ENCODE measurements at regions not wholly inside any gene's neighbourhood (a gene's known extent, or its start where the extent isn't known, plus 50 kb on each side); places are given as distances from the start of the nearest gene placed in this dataset.
"Not testable (repeated sequence)": the region's sequence is repeated elsewhere in the genome, so short reads cannot be mapped to it uniquely, and the experiment has no call there.

DNA sequence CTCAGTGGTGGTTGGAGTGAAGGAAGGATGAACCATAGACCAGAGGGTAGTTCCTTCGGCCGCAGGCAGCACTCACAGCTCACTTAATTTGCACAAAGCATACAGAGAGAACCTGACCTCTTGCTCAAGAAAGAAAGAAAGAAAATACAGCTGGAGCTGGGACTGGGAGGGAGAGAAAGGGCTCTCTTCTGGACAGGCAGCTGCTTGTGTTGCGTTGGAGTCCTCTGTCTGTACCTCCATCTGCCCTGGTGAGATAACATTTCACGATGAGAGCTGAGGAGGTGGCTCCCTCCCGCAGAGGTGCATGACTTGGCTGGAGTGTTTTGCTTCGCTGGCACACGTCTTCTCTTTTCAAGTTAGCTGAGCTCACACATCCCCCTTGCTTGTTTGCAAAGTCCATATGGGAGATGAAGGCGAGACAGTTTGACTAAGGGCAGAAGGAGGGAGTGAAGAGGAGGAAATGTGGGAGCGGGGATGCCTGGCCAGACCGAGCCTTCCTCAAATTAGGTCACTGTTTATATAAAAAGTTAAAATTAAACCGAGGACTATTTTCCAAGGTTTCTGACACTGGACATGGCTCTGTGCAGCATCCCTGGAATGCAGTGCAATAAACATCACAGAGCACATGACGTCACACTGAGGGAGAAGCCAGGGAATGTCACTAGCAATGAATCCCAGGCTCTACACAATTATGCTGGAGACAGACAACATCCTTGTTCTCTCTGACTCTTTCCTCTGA lies 359.4 kb downstream of the CD83 start:
- no peak for DNase-seq (ENCODE audit: low read depth in 4 of 4, low spot score in 1 of 4)

- no peak for DNase-seq (ENCODE audit: low read depth in 4 of 4, low spot score in 1 of 4)
These were observed 360.0 kb downstream of the CD83 start for GRCh38 chr6:14477559-14477958.

- DNase-seq (ENCODE audit: low read depth in 4 of 4, low spot score in 1 of 4) = no peak
These were observed 361.0 kb downstream of the CD83 start for GRCh38 chr6:14478381-14479225.

GRCh38 chr6:14481946-14482345 lies 364.4 kb downstream of the CD83 start:
- not testable (repeated sequence) for DNase-seq (ENCODE audit: low read depth in 4 of 4, low spot score in 1 of 4)

- no peak for DNase-seq (ENCODE audit: low read depth in 4 of 4, low spot score in 1 of 4)
These were observed 370.1 kb downstream of the CD83 start for GRCh38 chr6:14487625-14488024.

DNA sequence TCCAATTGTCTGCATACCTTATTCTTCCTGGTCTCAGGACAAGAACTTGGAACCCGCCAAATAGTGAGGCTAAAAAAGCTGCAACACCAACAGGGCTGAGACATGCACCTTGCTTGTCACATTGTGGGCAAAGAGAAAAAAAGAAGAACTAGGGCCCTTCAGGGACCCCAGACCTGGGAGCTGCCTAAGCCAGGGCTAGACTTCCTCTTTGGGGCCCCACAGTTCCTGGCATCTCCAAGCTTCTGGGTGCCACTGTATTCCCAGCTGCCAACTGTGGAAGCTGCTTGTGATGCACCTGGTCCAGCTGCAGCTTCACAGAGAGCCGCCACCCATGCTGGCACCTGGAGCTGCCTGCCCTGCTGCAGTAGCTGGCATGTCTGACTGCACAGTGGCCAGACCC lies 370.6 kb downstream of the CD83 start:
- no peak for DNase-seq (ENCODE audit: low read depth in 4 of 4, low spot score in 1 of 4)

- no peak for DNase-seq (ENCODE audit: low read depth in 4 of 4, low spot score in 1 of 4)
These were observed 371.9 kb downstream of the CD83 start for GRCh38 chr6:14489445-14489844.

- DNase-seq (ENCODE audit: low read depth in 4 of 4, low spot score in 1 of 4) = no peak
These were observed 381.2 kb downstream of the CD83 start for GRCh38 chr6:14498748-14499147.

DNA sequence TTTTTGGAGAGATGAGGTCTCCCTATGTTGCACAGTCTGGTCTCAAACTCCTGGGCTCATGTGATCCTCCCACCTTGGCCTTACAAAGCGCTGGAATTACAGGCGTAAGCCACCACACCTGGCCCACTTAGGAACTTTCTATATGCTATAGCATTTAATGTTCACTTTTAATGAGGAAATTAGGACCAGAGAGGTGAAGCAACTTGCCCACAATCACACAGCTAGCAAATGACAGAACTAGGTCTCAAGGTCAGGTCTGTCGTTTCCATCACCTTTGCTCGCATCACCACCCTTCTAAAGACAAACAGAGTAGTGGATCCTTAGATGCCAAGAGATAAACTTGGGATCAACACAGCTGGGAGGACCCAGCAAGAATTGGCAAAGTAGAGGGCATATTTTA lies 381.7 kb downstream of the CD83 start:
- DNase-seq (ENCODE audit: low read depth in 4 of 4, low spot score in 1 of 4) = no peak

GRCh38 chr6:14499841-14500240 lies 382.3 kb downstream of the CD83 start:
- DNase-seq (ENCODE audit: low read depth in 4 of 4, low spot score in 1 of 4) = no peak

DNA sequence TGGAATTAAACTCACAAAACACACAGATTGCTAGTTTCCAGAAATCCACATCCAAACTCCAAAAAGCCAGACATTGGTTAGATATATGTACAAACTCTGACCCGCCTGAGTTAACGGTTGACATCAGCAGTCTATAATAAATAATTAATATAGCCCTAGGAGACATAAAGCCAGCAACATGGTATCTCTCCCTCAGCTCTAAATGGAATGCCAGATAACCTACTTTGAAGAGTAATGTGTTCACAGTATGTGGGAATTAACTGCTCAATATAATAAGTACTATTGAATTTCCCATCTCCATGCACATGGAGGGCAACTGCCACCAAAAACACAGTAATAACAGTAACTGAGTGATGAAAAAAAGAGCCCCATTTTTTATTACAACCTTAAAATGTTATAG lies 383.2 kb downstream of the CD83 start:
- no peak for DNase-seq (ENCODE audit: low read depth in 4 of 4, low spot score in 1 of 4)

GRCh38 chr6:14501240-14501639 lies 383.7 kb downstream of the CD83 start:
- DNase-seq (ENCODE audit: low read depth in 4 of 4, low spot score in 1 of 4) = no peak

DNA sequence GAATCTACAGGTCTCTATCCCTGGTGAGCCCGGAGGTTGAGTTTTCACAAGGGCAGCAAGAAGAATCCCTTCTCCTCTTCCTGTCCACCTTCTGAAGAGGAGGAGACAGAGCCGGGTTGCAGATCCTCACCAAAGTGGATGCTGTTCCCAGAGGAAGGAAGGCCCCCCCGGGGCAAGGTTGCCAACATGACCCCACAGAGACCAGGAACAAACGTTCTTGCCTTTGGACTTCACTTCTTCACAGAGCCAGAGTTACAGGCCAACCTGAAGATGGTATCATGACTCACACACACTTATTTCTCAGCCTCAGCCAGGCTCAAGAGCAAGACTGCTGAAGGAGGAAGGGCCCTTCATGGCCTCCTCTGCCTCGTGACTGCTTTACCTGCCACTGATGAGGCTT lies 384.3 kb downstream of the CD83 start:
- DNase-seq (ENCODE audit: low read depth in 4 of 4, low spot score in 1 of 4) = no peak

GRCh38 chr6:14502551-14502950 lies 385.0 kb downstream of the CD83 start:
- DNase-seq (ENCODE audit: low read depth in 4 of 4, low spot score in 1 of 4) = no peak

DNA sequence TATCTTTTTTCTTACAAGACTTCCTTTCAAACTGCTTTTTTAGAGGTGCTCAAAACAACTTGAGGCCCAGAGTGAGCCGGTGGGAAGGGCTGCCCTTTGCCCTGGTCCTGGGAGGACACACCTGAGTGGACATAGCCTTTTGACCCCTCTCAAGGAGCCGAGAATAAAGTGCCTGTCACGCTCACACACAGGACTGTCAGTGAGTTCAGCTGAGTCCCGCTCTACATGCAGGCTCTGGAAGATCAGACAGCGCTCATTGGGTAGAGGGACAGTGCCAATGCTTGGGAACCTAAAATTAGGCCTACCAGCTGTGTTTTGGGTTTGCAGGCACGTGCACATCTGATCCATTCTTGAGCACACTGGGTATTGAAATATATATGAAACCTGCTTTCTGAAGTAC lies 387.8 kb downstream of the CD83 start:
- DNase-seq (ENCODE audit: low read depth in 4 of 4, low spot score in 1 of 4) = no peak

GRCh38 chr6:14506656-14507246 lies 389.2 kb downstream of the CD83 start:
- DNase-seq (ENCODE audit: low read depth in 4 of 4, low spot score in 1 of 4) = no peak

DNA sequence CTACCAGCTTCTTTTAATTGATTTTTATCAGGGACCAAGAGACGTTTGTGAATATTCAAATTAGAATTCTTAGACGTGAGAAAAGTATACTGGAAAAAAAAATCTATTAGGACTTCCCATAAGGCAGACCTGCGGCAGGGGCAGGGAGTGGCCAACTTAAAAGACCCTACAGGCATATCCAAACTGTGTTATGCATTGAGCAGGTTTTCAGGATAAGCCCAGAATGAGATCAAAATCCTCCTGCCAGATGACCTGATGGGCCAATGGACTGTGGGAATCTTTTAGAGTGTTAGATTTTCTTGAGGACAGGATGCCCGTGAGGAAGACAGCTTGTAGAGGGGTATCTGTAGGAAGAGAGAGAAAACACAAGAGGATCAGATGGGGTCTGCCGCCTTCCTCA lies 391.5 kb downstream of the CD83 start:
- DNase-seq (ENCODE audit: low read depth in 4 of 4, low spot score in 1 of 4) = no peak

- DNase-seq (ENCODE audit: low read depth in 4 of 4, low spot score in 1 of 4) = no peak
These were observed 392.5 kb downstream of the CD83 start for GRCh38 chr6:14510038-14510437.

DNA sequence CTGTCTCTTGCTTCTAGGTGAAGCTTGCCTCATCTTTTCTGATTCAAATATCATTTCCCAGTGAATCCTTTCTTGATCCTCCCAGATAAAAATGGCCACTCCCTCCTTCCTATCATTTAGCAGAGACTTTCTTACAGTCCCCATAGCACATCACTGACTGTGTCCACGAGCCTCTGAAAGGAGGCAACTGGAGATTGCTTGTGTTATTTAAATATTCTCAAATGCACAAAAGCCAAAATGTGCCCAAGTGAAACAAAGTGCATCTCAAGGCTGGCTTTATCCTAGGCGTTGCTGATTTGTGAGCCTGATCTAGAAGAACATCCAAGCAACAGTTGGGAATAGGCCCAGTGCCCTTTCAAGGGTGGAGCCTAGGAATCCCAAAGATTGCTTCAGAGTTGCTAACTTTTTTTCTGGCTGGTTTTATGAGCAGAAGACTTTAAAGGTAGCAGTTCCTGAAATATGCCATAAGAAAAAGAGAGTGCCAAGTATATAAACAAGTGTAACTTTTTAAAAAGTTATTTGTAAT lies 393.6 kb downstream of the CD83 start:
- DNase-seq (ENCODE audit: low read depth in 4 of 4, low spot score in 1 of 4) = no peak

DNA sequence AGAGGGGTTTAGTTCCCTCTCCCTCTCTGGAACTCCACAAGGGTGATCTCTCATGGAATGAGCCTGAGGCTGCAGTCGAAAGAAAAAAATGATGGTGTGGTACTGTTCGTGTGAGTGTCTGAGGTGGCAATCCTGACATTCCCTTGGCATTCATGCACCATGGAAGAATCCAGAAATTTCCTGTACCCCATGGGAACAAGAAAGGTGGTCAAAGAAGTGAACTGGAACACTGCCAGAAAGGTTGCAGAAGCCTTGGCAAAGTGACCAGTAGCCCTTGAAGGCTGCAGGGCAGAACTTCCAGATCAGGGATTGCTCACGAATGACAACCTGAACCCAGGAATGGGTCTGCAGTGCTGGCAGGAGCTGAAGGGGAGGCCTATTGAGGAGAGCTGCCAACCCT lies 394.7 kb downstream of the CD83 start:
- no peak for DNase-seq (ENCODE audit: low read depth in 4 of 4, low spot score in 1 of 4)

- no peak for DNase-seq (ENCODE audit: low read depth in 4 of 4, low spot score in 1 of 4)
These were observed 396.2 kb downstream of the CD83 start for GRCh38 chr6:14513496-14514393.
